ENCODE measurements at regions not wholly inside any gene's neighbourhood (a gene's known extent, or its start where the extent isn't known, plus 50 kb on each side); places are given as distances from the start of the nearest gene placed in this dataset.
"Not testable (repeated sequence)": the region's sequence is repeated elsewhere in the genome, so short reads cannot be mapped to it uniquely, and the experiment has no call there.

DNA sequence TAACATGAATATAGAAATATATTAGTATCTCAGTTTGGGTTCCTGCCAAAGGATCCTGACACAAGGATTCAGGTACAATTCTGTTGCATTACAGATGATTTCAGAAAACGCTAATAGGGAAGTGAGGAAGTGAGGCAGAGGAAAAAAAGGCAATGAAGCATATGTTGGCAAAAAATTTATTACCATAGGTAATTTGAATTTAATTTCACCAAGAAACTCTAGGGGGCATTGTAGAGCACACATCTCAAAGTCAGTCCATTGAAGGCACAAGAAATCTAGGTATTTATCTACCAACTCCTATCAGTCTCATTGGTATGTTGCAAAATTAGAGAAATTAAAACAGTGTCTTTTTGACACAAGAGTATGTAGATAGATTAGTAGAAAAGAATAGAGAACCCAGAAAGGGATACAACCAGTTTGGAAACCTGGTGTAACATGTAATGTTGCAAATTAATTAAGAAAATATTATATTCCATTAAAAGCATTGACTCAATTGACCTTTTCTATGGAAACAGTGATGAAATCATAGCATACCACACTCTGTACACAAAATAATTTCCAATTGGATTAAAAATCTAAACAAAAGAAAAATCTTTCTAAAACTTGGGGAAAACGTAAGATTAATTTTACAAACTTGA, 104.9 kb upstream of the SNX7 start:
- Histone ChIP-seq H3K36me3 (replicated peaks in 1 of 2; ENCODE audit: control insufficient read depth in 1 of 2, insufficient read depth in 2 of 2, low read length in 2 of 2) (no peaks in the 10 kb centered on the region), H3K4me3 (replicated peaks in 1 of 3; ENCODE audit: low read depth in 2 of 3, low read length in 3 of 3) (no peak overlapping the region), H3K79me2 (ENCODE audit: insufficient read depth, low read length) (no peaks in the 10 kb centered on the region), H3K4me1 (ENCODE audit: control insufficient read depth in 1 of 2, insufficient read depth in 2 of 2, low read length in 2 of 2) (no peaks in the 10 kb centered on the region), H3K27ac (ENCODE audit: low read depth in 1 of 2, low read length in 2 of 2) (no peak overlapping the region), H4K20me1 (ENCODE audit: insufficient read depth, low read length) (no peaks in the 10 kb centered on the region), H3K27me3 (ENCODE audit: control insufficient read depth in 2 of 2, insufficient read depth in 2 of 2, low read length in 2 of 2) (no peaks in the 10 kb centered on the region), H2AFZ (ENCODE audit: insufficient read depth, low read depth, low read length, poor library complexity, severe bottlenecking) (no peak overlapping the region), H3K9ac (ENCODE audit: insufficient read depth, low read length, poor library complexity, severe bottlenecking) (no peak overlapping the region), H3K4me2 (replicated peaks; ENCODE audit: extremely low read depth, low read length, poor library complexity, severe bottlenecking) (no peak overlapping the region), H3K9me3 (replicated peaks in 1 of 2; ENCODE audit: control insufficient read depth in 1 of 2, insufficient read depth in 1 of 2, low read length in 2 of 2) (no peaks in the 10 kb centered on the region)
- Mint-ChIP-seq H3K27ac (no peak overlapping the region), H3K36me3 (no peaks in the 10 kb centered on the region), H3K4me1 (no peaks in the 10 kb centered on the region), H3K27me3 (ENCODE audit: low read depth in 3 of 3) (no peaks in the 10 kb centered on the region), H3K9me3 (peaks cover 0 to 3% (median 0%) of the 10 kb centered on the region in 7 donors), H3K4me3 (no peak overlapping the region)
- TF ChIP-seq, protein P1, sequence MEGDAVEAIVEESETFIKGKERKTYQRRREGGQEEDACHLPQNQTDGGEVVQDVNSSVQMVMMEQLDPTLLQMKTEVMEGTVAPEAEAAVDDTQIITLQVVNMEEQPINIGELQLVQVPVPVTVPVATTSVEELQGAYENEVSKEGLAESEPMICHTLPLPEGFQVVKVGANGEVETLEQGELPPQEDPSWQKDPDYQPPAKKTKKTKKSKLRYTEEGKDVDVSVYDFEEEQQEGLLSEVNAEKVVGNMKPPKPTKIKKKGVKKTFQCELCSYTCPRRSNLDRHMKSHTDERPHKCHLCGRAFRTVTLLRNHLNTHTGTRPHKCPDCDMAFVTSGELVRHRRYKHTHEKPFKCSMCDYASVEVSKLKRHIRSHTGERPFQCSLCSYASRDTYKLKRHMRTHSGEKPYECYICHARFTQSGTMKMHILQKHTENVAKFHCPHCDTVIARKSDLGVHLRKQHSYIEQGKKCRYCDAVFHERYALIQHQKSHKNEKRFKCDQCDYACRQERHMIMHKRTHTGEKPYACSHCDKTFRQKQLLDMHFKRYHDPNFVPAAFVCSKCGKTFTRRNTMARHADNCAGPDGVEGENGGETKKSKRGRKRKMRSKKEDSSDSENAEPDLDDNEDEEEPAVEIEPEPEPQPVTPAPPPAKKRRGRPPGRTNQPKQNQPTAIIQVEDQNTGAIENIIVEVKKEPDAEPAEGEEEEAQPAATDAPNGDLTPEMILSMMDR (IDR thresholded peaks at IDR 0.05): no peak
- no peak for DNase-seq
- 0% methylated on average over 1 of the region's 2 CpGs for WGBS (ENCODE audit: insufficient coverage)
- intact Hi-C loops (cut with micrococcal nuclease): no loop called here

DNA sequence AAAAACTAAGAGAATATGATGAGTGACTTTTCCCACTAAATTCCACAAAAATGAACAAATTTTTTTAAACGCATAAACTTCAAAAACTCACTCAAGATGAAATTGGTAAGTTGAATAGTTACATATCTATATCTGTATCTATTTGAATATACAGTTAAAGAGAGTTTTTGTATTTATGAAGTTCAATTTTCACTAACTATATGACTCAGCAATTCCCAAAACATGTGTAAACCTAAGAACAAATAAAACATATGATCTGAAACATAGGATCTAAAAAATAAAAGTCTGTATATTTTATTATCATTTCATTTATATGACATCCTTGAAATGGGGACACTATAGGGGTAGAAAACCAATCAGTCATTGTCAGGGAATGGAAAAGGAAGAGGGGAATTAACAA, 105.7 kb upstream of the SNX7 start:
- no peaks in the 10 kb centered on the region for H3K36me3 ChIP-seq (replicated peaks in 1 of 2; ENCODE audit: control insufficient read depth in 1 of 2, insufficient read depth in 2 of 2, low read length in 2 of 2)

DNA sequence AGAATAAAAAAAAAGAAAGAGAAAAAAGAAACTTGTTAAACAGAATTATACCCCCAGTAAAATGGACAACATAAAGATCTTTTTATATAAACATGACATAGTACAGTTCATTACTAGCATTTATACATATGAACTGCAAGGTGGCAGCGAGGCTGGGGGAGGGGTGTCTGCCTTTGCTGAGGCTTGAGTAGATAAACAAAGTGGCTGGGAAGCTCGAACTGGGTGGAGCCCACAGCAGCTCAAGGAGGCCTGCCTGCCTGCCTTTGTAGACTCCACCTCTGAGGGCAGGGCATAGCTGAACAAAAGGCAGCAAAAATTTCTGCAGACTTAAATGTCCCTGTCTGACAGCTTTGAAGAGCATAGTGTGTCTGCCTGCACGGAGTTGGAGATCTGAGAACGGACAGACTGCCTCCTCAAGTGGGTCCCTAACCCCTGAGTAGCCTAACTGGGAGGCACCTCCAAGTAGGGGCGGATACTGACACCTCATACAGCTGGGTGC, 108.9 kb upstream of the SNX7 start:
- H3K4me3 ChIP-seq (replicated peaks in 1 of 3; ENCODE audit: low read depth in 2 of 3, low read length in 3 of 3); H4K20me1 ChIP-seq (ENCODE audit: insufficient read depth, low read length); H3K9me3 Mint-ChIP-seq; H3K36me3 ChIP-seq (replicated peaks in 1 of 2; ENCODE audit: control insufficient read depth in 1 of 2, insufficient read depth in 2 of 2, low read length in 2 of 2); intact Hi-C loops (cut with micrococcal nuclease); H3K9me3 ChIP-seq (replicated peaks in 1 of 2; ENCODE audit: control insufficient read depth in 1 of 2, insufficient read depth in 1 of 2, low read length in 2 of 2); H3K27me3 ChIP-seq (ENCODE audit: control insufficient read depth in 2 of 2, insufficient read depth in 2 of 2, low read length in 2 of 2); H3K27ac Mint-ChIP-seq; H3K36me3 Mint-ChIP-seq; H3K27ac ChIP-seq (ENCODE audit: low read depth in 1 of 2, low read length in 2 of 2); H3K27me3 Mint-ChIP-seq (ENCODE audit: low read depth in 3 of 3); H3K4me3 Mint-ChIP-seq; H3K79me2 ChIP-seq (ENCODE audit: insufficient read depth, low read length); DNase-seq; H2AFZ ChIP-seq (ENCODE audit: insufficient read depth, low read depth, low read length, poor library complexity, severe bottlenecking); H3K9ac ChIP-seq (ENCODE audit: insufficient read depth, low read length, poor library complexity, severe bottlenecking); H3K4me1 ChIP-seq (ENCODE audit: control insufficient read depth in 1 of 2, insufficient read depth in 2 of 2, low read length in 2 of 2); H3K4me1 Mint-ChIP-seq; H3K4me2 ChIP-seq (replicated peaks; ENCODE audit: extremely low read depth, low read length, poor library complexity, severe bottlenecking): not testable (repeated sequence)
- WGBS (ENCODE audit: insufficient coverage): 80% methylated on average over 4 of the region's 5 CpGs

More for the DNA sequence above, 105.7 kb upstream of the SNX7 start:
- no CpG with 5 or more reads among the region's 1 CpG for WGBS (ENCODE audit: insufficient coverage)
- Mint-ChIP-seq H3K27me3 (ENCODE audit: low read depth in 3 of 3) (no peaks in the 10 kb centered on the region), H3K4me1 (no peaks in the 10 kb centered on the region), H3K36me3 (no peaks in the 10 kb centered on the region), H3K4me3 (no peak overlapping the region), H3K9me3 (peaks cover 0 to 3% (median 0%) of the 10 kb centered on the region in 7 donors), H3K27ac (no peak overlapping the region)
- intact Hi-C loops (cut with micrococcal nuclease): no loop called here
- Histone ChIP-seq H4K20me1 (ENCODE audit: insufficient read depth, low read length) (no peaks in the 10 kb centered on the region), H2AFZ (ENCODE audit: insufficient read depth, low read depth, low read length, poor library complexity, severe bottlenecking) (no peak overlapping the region), H3K27me3 (ENCODE audit: control insufficient read depth in 2 of 2, insufficient read depth in 2 of 2, low read length in 2 of 2) (no peaks in the 10 kb centered on the region), H3K9me3 (replicated peaks in 1 of 2; ENCODE audit: control insufficient read depth in 1 of 2, insufficient read depth in 1 of 2, low read length in 2 of 2) (no peaks in the 10 kb centered on the region), H3K4me1 (ENCODE audit: control insufficient read depth in 1 of 2, insufficient read depth in 2 of 2, low read length in 2 of 2) (no peaks in the 10 kb centered on the region), H3K9ac (ENCODE audit: insufficient read depth, low read length, poor library complexity, severe bottlenecking) (no peak overlapping the region), H3K4me3 (replicated peaks in 1 of 3; ENCODE audit: low read depth in 2 of 3, low read length in 3 of 3) (no peak overlapping the region), H3K27ac (ENCODE audit: low read depth in 1 of 2, low read length in 2 of 2) (no peak overlapping the region), H3K79me2 (ENCODE audit: insufficient read depth, low read length) (no peaks in the 10 kb centered on the region), H3K4me2 (replicated peaks; ENCODE audit: extremely low read depth, low read length, poor library complexity, severe bottlenecking) (no peak overlapping the region)
- no peak for DNase-seq
- TF ChIP-seq, protein P1 (IDR thresholded peaks at IDR 0.05): no peak
